ENCODE measurements at regions not wholly inside any gene's neighbourhood (a gene's known extent, or its start where the extent isn't known, plus 50 kb on each side); places are given as distances from the start of the nearest gene placed in this dataset.
A peak's percentile ranks its signal among the peaks of the same experiment; 100 is the strongest.
"Not testable (repeated sequence)": the region's sequence is repeated elsewhere in the genome, so short reads cannot be mapped to it uniquely, and the experiment has no call there.

DNA sequence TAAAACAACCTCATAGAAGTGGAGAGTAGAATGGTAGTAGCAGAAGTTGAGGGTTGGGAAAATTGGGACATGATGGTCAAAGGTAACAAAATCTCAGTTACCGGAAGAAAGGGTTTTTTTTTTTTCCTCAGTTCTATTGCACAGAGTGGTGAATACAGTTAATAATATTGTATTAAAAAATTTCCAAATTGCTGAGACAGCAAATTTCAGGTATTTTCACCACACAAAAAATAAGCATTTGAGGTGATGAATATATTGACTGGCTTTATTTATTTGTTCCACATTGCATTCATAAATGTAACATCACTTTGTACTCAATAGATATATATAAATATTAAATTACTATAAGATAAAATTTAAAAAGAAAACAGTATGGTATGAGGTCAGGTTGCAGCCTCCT, 373.8 kb downstream of the ETV1 start:
- Histone ChIP-seq H2AFZ (ENCODE audit: low read length, unreplicated experiment) (no peak overlapping the region), H3K4me1 (ENCODE audit: control insufficient read depth, insufficient read depth, low read length, unreplicated experiment) (no peaks in the 10 kb centered on the region), H3K27ac (ENCODE audit: low read depth, low read length) (no peak overlapping the region), H3K27me3 (ENCODE audit: insufficient read depth, low read length) (no peaks in the 10 kb centered on the region), H3K79me2 (ENCODE audit: control insufficient read depth, insufficient read depth, low read length, unreplicated experiment) (no peaks in the 10 kb centered on the region), H3K4me3 (ENCODE audit: low read depth, low read length) (no peak overlapping the region), H3K36me3 (ENCODE audit: insufficient read depth, low read length) (no peaks in the 10 kb centered on the region)

GRCh38 chr7:13627455-13627854, 362.0 kb downstream of the ETV1 start:
- Histone ChIP-seq H3K79me2 (ENCODE audit: control insufficient read depth, insufficient read depth, low read length, unreplicated experiment) (no peaks in the 10 kb centered on the region), H3K36me3 (ENCODE audit: insufficient read depth, low read length) (no peaks in the 10 kb centered on the region), H3K27ac (ENCODE audit: low read depth, low read length) (no peak overlapping the region)

DNA sequence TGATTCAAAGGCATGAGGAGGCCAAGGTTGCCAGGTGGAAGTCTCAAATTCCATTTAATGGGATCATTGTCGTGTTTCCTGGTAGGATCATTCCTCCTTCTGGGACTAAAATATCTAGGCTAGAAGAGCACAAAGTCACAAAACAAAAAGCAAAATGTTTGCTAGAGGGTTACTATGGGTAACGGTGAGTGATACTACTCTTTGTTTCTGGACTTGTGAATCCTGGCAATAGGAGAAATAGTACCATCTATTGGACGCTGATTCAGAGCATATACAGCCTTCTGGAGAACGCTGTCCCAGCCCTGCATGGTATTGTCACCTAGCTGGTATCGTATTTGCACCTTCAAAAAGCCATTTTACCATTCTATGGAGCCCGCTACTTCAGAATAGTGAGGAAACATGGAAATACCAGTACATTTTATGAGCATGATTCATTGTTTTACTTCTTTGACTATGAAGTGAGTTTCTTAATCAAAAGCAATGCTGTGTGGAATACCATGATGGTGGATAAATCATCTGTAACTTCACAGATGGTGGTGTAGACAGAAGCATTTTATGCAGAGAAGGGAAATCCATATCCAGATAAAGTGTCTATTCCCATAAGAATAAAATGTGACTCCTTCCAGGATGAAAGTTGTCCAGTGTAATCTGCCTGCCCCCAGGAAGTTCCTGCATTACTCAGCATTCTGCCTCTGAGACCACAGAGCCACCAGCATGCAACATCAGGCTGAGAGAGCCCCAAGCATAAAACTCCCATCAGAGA, 361.0 kb downstream of the ETV1 start:
- peak overlapping the region; percentile 20 for H2AFZ ChIP-seq (ENCODE audit: low read length, unreplicated experiment)
- no peaks in the 10 kb centered on the region for H3K79me2 ChIP-seq (ENCODE audit: control insufficient read depth, insufficient read depth, low read length, unreplicated experiment)
- peaks cover 13% of the 10 kb centered on the region for H3K4me1 ChIP-seq (ENCODE audit: control insufficient read depth, insufficient read depth, low read length, unreplicated experiment)
- H3K27me3 ChIP-seq (ENCODE audit: insufficient read depth, low read length) = no peaks in the 10 kb centered on the region
- H3K27ac ChIP-seq (ENCODE audit: low read depth, low read length) = peak overlapping the region; percentile 48
- H3K4me3 ChIP-seq (ENCODE audit: low read depth, low read length) = no peak overlapping the region
- no peaks in the 10 kb centered on the region for H3K36me3 ChIP-seq (ENCODE audit: insufficient read depth, low read length)

More at GRCh38 chr7:13627455-13627854, 362.0 kb downstream of the ETV1 start:
- Histone ChIP-seq H3K4me3 (ENCODE audit: low read depth, low read length) (no peak overlapping the region), H3K4me1 (ENCODE audit: control insufficient read depth, insufficient read depth, low read length, unreplicated experiment) (peaks cover 13% of the 10 kb centered on the region), H3K27me3 (ENCODE audit: insufficient read depth, low read length) (no peaks in the 10 kb centered on the region), H2AFZ (ENCODE audit: low read length, unreplicated experiment) (no peak overlapping the region)

- peaks cover 13% of the 10 kb centered on the region for H3K4me1 ChIP-seq (ENCODE audit: control insufficient read depth, insufficient read depth, low read length, unreplicated experiment)
- not testable (repeated sequence) for H3K27ac ChIP-seq (ENCODE audit: low read depth, low read length); H3K27me3 ChIP-seq (ENCODE audit: insufficient read depth, low read length); H3K4me3 ChIP-seq (ENCODE audit: low read depth, low read length); H2AFZ ChIP-seq (ENCODE audit: low read length, unreplicated experiment); H3K36me3 ChIP-seq (ENCODE audit: insufficient read depth, low read length); H3K79me2 ChIP-seq (ENCODE audit: control insufficient read depth, insufficient read depth, low read length, unreplicated experiment)
Measured at GRCh38 chr7:13631207-13632049, 358.0 kb downstream of the ETV1 start.

GRCh38 chr7:13633857-13634256, 355.6 kb downstream of the ETV1 start:
- no peak overlapping the region for H2AFZ ChIP-seq (ENCODE audit: low read length, unreplicated experiment)
- H3K4me1 ChIP-seq (ENCODE audit: control insufficient read depth, insufficient read depth, low read length, unreplicated experiment) = peaks cover 3% of the 10 kb centered on the region
- no peak overlapping the region for H3K27ac ChIP-seq (ENCODE audit: low read depth, low read length)
- H3K36me3 ChIP-seq (ENCODE audit: insufficient read depth, low read length) = no peaks in the 10 kb centered on the region
- no peak overlapping the region for H3K4me3 ChIP-seq (ENCODE audit: low read depth, low read length)
- no peaks in the 10 kb centered on the region for H3K79me2 ChIP-seq (ENCODE audit: control insufficient read depth, insufficient read depth, low read length, unreplicated experiment)
- H3K27me3 ChIP-seq (ENCODE audit: insufficient read depth, low read length) = no peaks in the 10 kb centered on the region

DNA sequence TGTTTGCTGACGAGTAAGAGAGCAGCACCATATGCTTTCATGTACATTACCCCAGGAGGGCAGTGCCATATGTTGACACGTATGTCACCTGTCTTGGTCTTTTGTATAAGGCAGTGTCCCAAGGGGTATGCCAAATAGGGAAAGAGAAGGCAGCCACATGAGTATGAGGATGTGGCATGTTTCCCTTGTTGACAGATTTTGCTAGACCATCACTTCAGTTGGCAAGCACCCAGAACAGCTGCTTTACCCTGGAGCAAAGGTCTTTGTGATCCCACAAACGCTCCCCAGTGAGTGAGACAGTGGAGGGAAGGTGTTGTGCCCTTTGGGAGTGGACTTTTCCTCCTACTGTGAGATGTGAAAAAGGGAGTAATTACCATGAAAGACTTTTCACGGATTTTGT, 350.1 kb downstream of the ETV1 start:
- Histone ChIP-seq H3K4me3 (ENCODE audit: low read depth, low read length) (no peak overlapping the region), H3K27me3 (ENCODE audit: insufficient read depth, low read length) (no peaks in the 10 kb centered on the region), H3K27ac (ENCODE audit: low read depth, low read length) (no peak overlapping the region), H3K4me1 (ENCODE audit: control insufficient read depth, insufficient read depth, low read length, unreplicated experiment) (peaks cover 5% of the 10 kb centered on the region), H3K79me2 (ENCODE audit: control insufficient read depth, insufficient read depth, low read length, unreplicated experiment) (no peaks in the 10 kb centered on the region), H3K36me3 (ENCODE audit: insufficient read depth, low read length) (no peaks in the 10 kb centered on the region), H2AFZ (ENCODE audit: low read length, unreplicated experiment) (no peak overlapping the region)

- Histone ChIP-seq H3K4me1 (ENCODE audit: control insufficient read depth, insufficient read depth, low read length, unreplicated experiment) (peaks cover 5% of the 10 kb centered on the region), H3K27ac (ENCODE audit: low read depth, low read length) (0 out of 2 replicates have a peak overlapping the region, but pooled peaks have one; percentile 2), H3K36me3 (ENCODE audit: insufficient read depth, low read length) (no peaks in the 10 kb centered on the region), H3K79me2 (ENCODE audit: control insufficient read depth, insufficient read depth, low read length, unreplicated experiment) (no peaks in the 10 kb centered on the region), H3K27me3 (ENCODE audit: insufficient read depth, low read length) (no peaks in the 10 kb centered on the region), H3K4me3 (ENCODE audit: low read depth, low read length) (no peak overlapping the region), H2AFZ (ENCODE audit: low read length, unreplicated experiment) (peak overlapping the region; percentile 72)
Measured at GRCh38 chr7:13641714-13642113, 347.8 kb downstream of the ETV1 start.

- Histone ChIP-seq H3K27ac (ENCODE audit: low read depth, low read length) (no peak overlapping the region), H3K79me2 (ENCODE audit: control insufficient read depth, insufficient read depth, low read length, unreplicated experiment) (no peaks in the 10 kb centered on the region), H3K36me3 (ENCODE audit: insufficient read depth, low read length) (no peaks in the 10 kb centered on the region), H2AFZ (ENCODE audit: low read length, unreplicated experiment) (no peak overlapping the region), H3K4me1 (ENCODE audit: control insufficient read depth, insufficient read depth, low read length, unreplicated experiment) (no peaks in the 10 kb centered on the region), H3K4me3 (ENCODE audit: low read depth, low read length) (no peak overlapping the region), H3K27me3 (ENCODE audit: insufficient read depth, low read length) (no peaks in the 10 kb centered on the region)
Measured at GRCh38 chr7:13651167-13651566, 338.3 kb downstream of the ETV1 start.

- H3K79me2 ChIP-seq (ENCODE audit: control insufficient read depth, insufficient read depth, low read length, unreplicated experiment) = no peaks in the 10 kb centered on the region
- no peaks in the 10 kb centered on the region for H3K27me3 ChIP-seq (ENCODE audit: insufficient read depth, low read length)
- no peak overlapping the region for H3K27ac ChIP-seq (ENCODE audit: low read depth, low read length)
- no peak overlapping the region for H3K4me3 ChIP-seq (ENCODE audit: low read depth, low read length)
- H3K4me1 ChIP-seq (ENCODE audit: control insufficient read depth, insufficient read depth, low read length, unreplicated experiment) = no peaks in the 10 kb centered on the region
- H3K36me3 ChIP-seq (ENCODE audit: insufficient read depth, low read length) = no peaks in the 10 kb centered on the region
- no peak overlapping the region for H2AFZ ChIP-seq (ENCODE audit: low read length, unreplicated experiment)
Measured at GRCh38 chr7:13656330-13656729, 333.1 kb downstream of the ETV1 start.

GRCh38 chr7:13673290-13673689, 316.2 kb downstream of the ETV1 start:
- H2AFZ ChIP-seq (ENCODE audit: low read length, unreplicated experiment) = no peak overlapping the region
- no peak overlapping the region for H3K4me3 ChIP-seq (ENCODE audit: low read depth, low read length)
- H3K79me2 ChIP-seq (ENCODE audit: control insufficient read depth, insufficient read depth, low read length, unreplicated experiment) = no peaks in the 10 kb centered on the region
- H3K36me3 ChIP-seq (ENCODE audit: insufficient read depth, low read length) = no peaks in the 10 kb centered on the region
- no peaks in the 10 kb centered on the region for H3K4me1 ChIP-seq (ENCODE audit: control insufficient read depth, insufficient read depth, low read length, unreplicated experiment)
- H3K27ac ChIP-seq (ENCODE audit: low read depth, low read length) = no peak overlapping the region
- no peaks in the 10 kb centered on the region for H3K27me3 ChIP-seq (ENCODE audit: insufficient read depth, low read length)

GRCh38 chr7:13682626-13683025, 306.8 kb downstream of the ETV1 start:
- no peak overlapping the region for H2AFZ ChIP-seq (ENCODE audit: low read length, unreplicated experiment)
- no peaks in the 10 kb centered on the region for H3K4me1 ChIP-seq (ENCODE audit: control insufficient read depth, insufficient read depth, low read length, unreplicated experiment)
- no peaks in the 10 kb centered on the region for H3K36me3 ChIP-seq (ENCODE audit: insufficient read depth, low read length)
- no peaks in the 10 kb centered on the region for H3K79me2 ChIP-seq (ENCODE audit: control insufficient read depth, insufficient read depth, low read length, unreplicated experiment)
- no peak overlapping the region for H3K27ac ChIP-seq (ENCODE audit: low read depth, low read length)
- no peak overlapping the region for H3K4me3 ChIP-seq (ENCODE audit: low read depth, low read length)
- H3K27me3 ChIP-seq (ENCODE audit: insufficient read depth, low read length) = no peaks in the 10 kb centered on the region
